ENCODE measurements at regions not wholly inside any gene's neighbourhood (a gene's known extent, or its start where the extent isn't known, plus 50 kb on each side); places are given as distances from the start of the nearest gene placed in this dataset.

DNA sequence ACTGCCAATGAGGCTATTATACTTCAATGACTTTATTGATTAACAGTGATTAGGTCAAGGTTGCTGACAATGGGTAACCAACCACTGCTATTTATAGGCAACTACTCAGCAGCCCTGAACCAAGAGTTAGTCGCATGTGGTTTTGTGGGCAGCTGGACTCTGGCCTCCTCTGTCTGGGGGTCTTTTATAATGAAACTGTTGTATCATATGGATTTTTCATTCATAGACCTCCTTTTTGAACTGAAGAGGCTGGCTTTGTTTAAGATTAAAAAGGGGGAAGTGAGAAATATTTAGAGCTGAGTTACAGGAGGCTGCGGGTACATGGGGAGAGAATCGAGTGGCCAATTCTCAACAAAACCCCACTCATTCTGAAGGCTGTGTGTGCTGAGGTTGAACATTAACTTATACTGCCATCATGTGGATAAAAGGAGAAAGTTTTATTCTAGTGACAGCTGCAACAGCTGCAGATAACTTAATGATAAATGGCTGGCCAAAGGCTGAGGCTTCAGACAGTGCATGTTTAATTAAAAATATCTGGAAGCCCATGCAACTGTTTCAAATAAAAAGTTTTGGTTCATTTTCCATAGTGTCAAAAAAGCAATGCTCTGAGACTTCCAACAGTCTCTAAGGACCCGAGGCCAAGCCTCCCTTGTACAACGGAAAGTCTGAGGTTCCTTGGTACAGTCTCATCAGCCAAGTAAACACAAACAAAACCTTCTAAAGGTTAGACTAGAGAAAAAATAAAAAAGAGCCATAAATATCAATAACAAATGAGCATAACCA, 682.6 kb downstream of the KCNA4 start:
- TF ChIP-seq EZH2 (IDR thresholded peaks at IDR 0.05; ENCODE audit: insufficient read depth, poor library complexity, severe bottlenecking) (no peak), EZH2phosphoT487 (IDR thresholded peaks at IDR 0.05; ENCODE audit: insufficient read depth, low read depth) (no peak)
